ENCODE measurements at regions not wholly inside any gene's neighbourhood (a gene's known extent, or its start where the extent isn't known, plus 50 kb on each side); places are given as distances from the start of the nearest gene placed in this dataset.

DNA sequence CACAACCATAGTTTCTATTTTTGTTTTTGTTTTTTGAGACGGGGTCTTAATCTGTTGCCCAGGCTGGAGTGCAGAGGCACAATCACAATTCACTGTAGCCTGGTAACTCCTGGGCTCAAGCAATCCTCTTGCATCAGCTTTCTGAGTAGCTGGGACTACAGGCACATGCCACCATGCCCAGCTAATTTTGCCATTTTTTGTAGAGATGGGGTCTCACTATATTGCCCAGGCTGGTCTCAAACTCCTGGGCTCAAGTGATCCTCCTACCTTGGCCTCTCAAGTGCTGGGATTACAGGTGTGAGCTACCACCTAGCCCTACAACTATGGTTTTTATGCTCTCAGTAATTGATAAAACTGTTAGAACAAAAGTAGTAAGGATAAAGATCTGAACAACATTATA, 147.5 kb upstream of the SHB start:
- H3K36me3 ChIP-seq (ENCODE audit: insufficient read depth, low read length) = no peaks in the 10 kb centered on the region
- Mint-ChIP-seq H3K27ac (no peak overlapping the region), H3K36me3 (ENCODE audit: low read depth) (no peaks in the 10 kb centered on the region), H3K9me3 (peaks cover 2% of the 10 kb centered on the region), H3K4me3 (no peak overlapping the region), H3K27me3 (no peaks in the 10 kb centered on the region), H3K4me1 (ENCODE audit: low read depth) (no peaks in the 10 kb centered on the region)
- TF ChIP-seq, protein P1, sequence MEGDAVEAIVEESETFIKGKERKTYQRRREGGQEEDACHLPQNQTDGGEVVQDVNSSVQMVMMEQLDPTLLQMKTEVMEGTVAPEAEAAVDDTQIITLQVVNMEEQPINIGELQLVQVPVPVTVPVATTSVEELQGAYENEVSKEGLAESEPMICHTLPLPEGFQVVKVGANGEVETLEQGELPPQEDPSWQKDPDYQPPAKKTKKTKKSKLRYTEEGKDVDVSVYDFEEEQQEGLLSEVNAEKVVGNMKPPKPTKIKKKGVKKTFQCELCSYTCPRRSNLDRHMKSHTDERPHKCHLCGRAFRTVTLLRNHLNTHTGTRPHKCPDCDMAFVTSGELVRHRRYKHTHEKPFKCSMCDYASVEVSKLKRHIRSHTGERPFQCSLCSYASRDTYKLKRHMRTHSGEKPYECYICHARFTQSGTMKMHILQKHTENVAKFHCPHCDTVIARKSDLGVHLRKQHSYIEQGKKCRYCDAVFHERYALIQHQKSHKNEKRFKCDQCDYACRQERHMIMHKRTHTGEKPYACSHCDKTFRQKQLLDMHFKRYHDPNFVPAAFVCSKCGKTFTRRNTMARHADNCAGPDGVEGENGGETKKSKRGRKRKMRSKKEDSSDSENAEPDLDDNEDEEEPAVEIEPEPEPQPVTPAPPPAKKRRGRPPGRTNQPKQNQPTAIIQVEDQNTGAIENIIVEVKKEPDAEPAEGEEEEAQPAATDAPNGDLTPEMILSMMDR (IDR thresholded peaks at IDR 0.05) = no peak
- DNase-seq = no peak
- no peaks in the 10 kb centered on the region for H3K4me1 ChIP-seq (ENCODE audit: insufficient read depth, low read length)
- H3K9me3 ChIP-seq (ENCODE audit: control insufficient read depth in 1 of 2, insufficient read depth in 1 of 2, low read length in 2 of 2) = no peaks in the 10 kb centered on the region
- no peaks in the 10 kb centered on the region for H3K27me3 ChIP-seq (ENCODE audit: control insufficient read depth in 1 of 2, insufficient read depth in 2 of 2, low read length in 2 of 2)
- ATAC-seq (ENCODE audit: poor library complexity) = no peak
- no peak overlapping the region for H3K4me3 ChIP-seq (ENCODE audit: low read length)
- ChIA-PET POLR2A (interaction anchor here (0.6 kb wide), 1 partner anchor 750 kb away, joined by 3 read pairs; no protein-coding TSS in a partner anchor), CTCF (interaction anchor here (1.7 kb wide), 1 partner anchor 10 kb away, joined by 4 read pairs; no protein-coding TSS in a partner anchor)
- H3K27ac ChIP-seq (ENCODE audit: low read depth in 1 of 2, low read length in 2 of 2) = no peak overlapping the region
- intact Hi-C loops (cut with DNase I, micrococcal nuclease) = no loop called here

DNA sequence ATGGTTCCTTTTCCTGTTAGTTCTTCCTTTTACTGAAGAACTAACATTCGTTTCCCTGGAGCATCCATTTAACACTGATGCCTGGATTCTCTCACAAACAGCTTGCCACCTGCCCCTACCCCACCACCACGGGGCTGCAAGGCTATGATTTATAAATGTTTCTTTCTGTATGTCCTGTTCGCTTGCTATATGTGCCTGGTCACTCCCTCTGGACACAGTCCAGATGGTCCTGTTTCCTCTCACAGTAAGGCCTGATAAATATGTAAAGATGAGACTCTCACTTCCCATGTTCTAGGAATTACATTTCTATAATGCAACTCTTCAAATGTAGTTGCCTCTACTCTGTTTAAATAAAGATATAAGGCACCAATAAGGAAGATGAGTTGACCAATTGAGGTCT, 146.4 kb upstream of the SHB start:
- Histone ChIP-seq H3K4me1 (ENCODE audit: insufficient read depth, low read length) (no peaks in the 10 kb centered on the region), H3K9me3 (ENCODE audit: control insufficient read depth in 1 of 2, insufficient read depth in 1 of 2, low read length in 2 of 2) (no peaks in the 10 kb centered on the region), H3K27me3 (ENCODE audit: control insufficient read depth in 1 of 2, insufficient read depth in 2 of 2, low read length in 2 of 2) (no peaks in the 10 kb centered on the region), H3K27ac (ENCODE audit: low read depth in 1 of 2, low read length in 2 of 2) (no peak overlapping the region), H3K36me3 (ENCODE audit: insufficient read depth, low read length) (no peaks in the 10 kb centered on the region), H3K4me3 (ENCODE audit: low read length) (no peak overlapping the region)
- Mint-ChIP-seq H3K9me3 (peaks cover 2% of the 10 kb centered on the region), H3K4me1 (ENCODE audit: low read depth) (no peaks in the 10 kb centered on the region), H3K27me3 (no peaks in the 10 kb centered on the region), H3K36me3 (ENCODE audit: low read depth) (no peaks in the 10 kb centered on the region), H3K27ac (no peak overlapping the region), H3K4me3 (no peak overlapping the region)
- intact Hi-C loops (cut with DNase I, micrococcal nuclease) = no loop called here
- ChIA-PET CTCF (interaction anchor here (1.7 kb wide), 1 partner anchor 8 kb away, joined by 4 read pairs; no protein-coding TSS in a partner anchor), POLR2A (no interaction called here)
- no peak for ATAC-seq (ENCODE audit: poor library complexity)
- TF ChIP-seq, protein P1 (IDR thresholded peaks at IDR 0.05) = no peak
- no peak for DNase-seq

DNA sequence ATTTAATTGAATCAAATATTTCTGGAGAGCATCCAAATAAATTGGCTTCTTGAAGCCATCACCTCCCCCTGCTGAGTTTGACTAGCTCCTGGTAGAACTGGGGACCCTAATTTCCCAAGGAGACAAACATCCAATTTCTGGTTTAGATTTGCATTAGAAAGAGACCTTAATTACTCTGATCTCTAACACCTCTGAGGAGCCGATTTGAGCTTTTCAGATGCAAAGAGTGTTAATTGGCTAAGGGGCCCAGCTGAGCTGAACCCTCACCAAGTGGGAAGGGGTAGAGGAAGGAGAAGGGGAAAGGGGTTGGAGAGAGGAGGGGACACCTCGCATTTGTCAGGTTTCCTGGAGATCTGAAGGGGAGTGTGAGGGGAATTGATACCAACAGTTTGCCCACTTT, 145.4 kb upstream of the SHB start:
- POLR2A ChIA-PET = no interaction called here

More for the DNA sequence above, 145.4 kb upstream of the SHB start:
- TF ChIP-seq, protein P1 (IDR thresholded peaks at IDR 0.05) = no peak
- no peaks in the 10 kb centered on the region for H3K27me3 Mint-ChIP-seq
- H3K4me1 ChIP-seq (ENCODE audit: insufficient read depth, low read length) = no peaks in the 10 kb centered on the region
- CTCF ChIA-PET = no interaction called here
- no peaks in the 10 kb centered on the region for H3K27me3 ChIP-seq (ENCODE audit: control insufficient read depth in 1 of 2, insufficient read depth in 2 of 2, low read length in 2 of 2)
- no peaks in the 10 kb centered on the region for H3K36me3 ChIP-seq (ENCODE audit: insufficient read depth, low read length)
- no peak for DNase-seq
- no peak overlapping the region for H3K4me3 ChIP-seq (ENCODE audit: low read length)
- no peaks in the 10 kb centered on the region for H3K36me3 Mint-ChIP-seq (ENCODE audit: low read depth)
- H3K27ac ChIP-seq (ENCODE audit: low read depth in 1 of 2, low read length in 2 of 2) = no peak overlapping the region
- intact Hi-C loops (cut with DNase I, micrococcal nuclease) = no loop called here
- no peaks in the 10 kb centered on the region for H3K4me1 Mint-ChIP-seq (ENCODE audit: low read depth)
- no peak overlapping the region for H3K27ac Mint-ChIP-seq
- H3K4me3 Mint-ChIP-seq = no peak overlapping the region
- H3K9me3 Mint-ChIP-seq = no peaks in the 10 kb centered on the region
- no peak for ATAC-seq (ENCODE audit: poor library complexity)
- H3K9me3 ChIP-seq (ENCODE audit: control insufficient read depth in 1 of 2, insufficient read depth in 1 of 2, low read length in 2 of 2) = no peaks in the 10 kb centered on the region
